Fibroblast of mammary gland (primary cell): ENCODE measurements at regions not wholly inside any gene's neighbourhood (a gene's known extent, or its start where the extent isn't known, plus 50 kb on each side); places are given as distances from the start of the nearest gene placed in this dataset.
"Not testable (repeated sequence)": the region's sequence is repeated elsewhere in the genome, so short reads cannot be mapped to it uniquely, and the experiment has no call there.

Experiments used
- DNase-seq: peaks from one replicate; pipeline ENCODE4 v3.0.0-alpha.2; 2010; ENCODE audit warnings: low read depth
- H3K4me3 ChIP-seq: 2 replicates; pipeline ENCODE4 v1.5.1; 2011; ENCODE audit warnings: low read depth, mild to moderate bottlenecking, low read length, moderate library complexity; ENCODE audit not compliant: control insufficient read depth
- CTCF ChIP-seq: conservative IDR thresholded peaks from 2 replicates; pipeline ENCODE4 v1.5.1; 2011; ENCODE audit warnings: low read depth, low read length, inconsistent platforms; ENCODE audit not compliant: control insufficient read depth, insufficient read depth

- no peak for TF ChIP-seq CTCF
- H3K4me3 ChIP-seq, result no peak overlapping the region
- DNase-seq, result no peak
Measured at GRCh38 chr6:144683216-144684070, 398.3 kb downstream of the UTRN start.

- no peak for TF ChIP-seq CTCF
- no peak overlapping the region for H3K4me3 ChIP-seq
- DNase-seq, result no peak
Measured at GRCh38 chr6:144688713-144689112, 403.6 kb downstream of the UTRN start.

- H3K4me3 ChIP-seq, result no peak overlapping the region
- no peak for TF ChIP-seq CTCF
- no peak for DNase-seq
Measured at GRCh38 chr6:144689503-144690040, 404.4 kb downstream of the UTRN start.

- no peak for DNase-seq
- no peak overlapping the region for H3K4me3 ChIP-seq
- no peak for TF ChIP-seq CTCF
Measured at GRCh38 chr6:144690133-144690532, 405.0 kb downstream of the UTRN start.

- H3K4me3 ChIP-seq, result no peak overlapping the region
- TF ChIP-seq CTCF, result no peak
- no peak for DNase-seq
Measured at GRCh38 chr6:144690666-144691065, 405.5 kb downstream of the UTRN start.

GRCh38 chr6:144692050-144692449 lies 406.9 kb downstream of the UTRN start:
- not testable (repeated sequence) for DNase-seq, H3K4me3 ChIP-seq

- DNase-seq, result no peak
- TF ChIP-seq CTCF, result no peak
- H3K4me3 ChIP-seq, result no peak overlapping the region
Measured at GRCh38 chr6:144695858-144696533, 410.9 kb downstream of the UTRN start.
